HG02885 (cell line): ENCODE measurements at regions not wholly inside any gene's neighbourhood (a gene's known extent, or its start where the extent isn't known, plus 50 kb on each side); places are given as distances from the start of the nearest gene placed in this dataset.

Source experiments
- ATAC-seq: cut with Tn5 transposase; IDR thresholded peaks from one replicate; pipeline ENCODE4 v1.9.1; 2021; ENCODE audit warnings: mild to moderate bottlenecking; ENCODE audit not compliant: unreplicated experiment, poor library complexity

DNA sequence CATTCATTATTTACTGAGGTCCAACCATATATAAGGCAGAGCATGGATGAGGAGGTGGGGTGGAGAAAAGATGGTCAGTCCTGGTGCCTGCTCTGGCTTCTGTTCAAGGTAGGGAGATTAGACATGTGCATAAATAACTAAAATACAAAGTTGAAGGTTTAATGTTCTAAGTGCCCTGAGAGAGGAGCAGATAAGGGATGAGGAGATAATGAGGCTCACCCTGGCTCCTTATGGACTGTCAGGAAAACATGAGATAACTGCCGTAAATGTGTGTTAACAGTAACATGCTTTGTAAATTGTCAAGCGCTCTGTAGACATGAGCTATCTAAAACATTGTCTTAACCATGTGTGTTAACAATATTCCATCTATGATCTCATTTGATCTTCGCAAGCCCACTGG lies 474.6 kb upstream of the USP24 start:
- no peak for ATAC-seq

GRCh38 chr1:55685560-55685959 lies 470.4 kb upstream of the USP24 start:
- ATAC-seq, result no peak

DNA sequence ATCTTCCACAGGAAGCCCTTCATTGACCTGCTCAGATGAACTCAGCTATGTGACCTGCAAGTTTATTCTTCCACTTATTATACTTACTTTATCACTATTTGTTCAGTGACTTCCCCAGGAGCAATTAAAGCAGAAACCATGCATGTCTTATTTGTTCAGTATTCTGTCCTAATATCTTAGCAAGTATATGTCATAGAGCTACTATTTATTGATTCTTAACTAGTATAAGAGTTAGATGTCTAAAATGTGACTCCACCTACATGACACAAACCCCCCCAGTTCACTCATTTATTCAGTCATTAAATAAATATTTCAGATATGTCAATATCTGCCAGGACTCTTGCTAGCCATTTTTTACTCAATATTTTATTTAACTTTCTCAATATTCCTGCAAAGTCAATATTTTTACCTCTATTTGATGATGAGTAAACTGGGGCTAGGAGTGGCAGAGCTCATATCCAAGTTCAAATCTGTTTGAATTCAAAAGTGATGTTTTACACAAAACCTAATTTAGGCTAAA lies 469.0 kb upstream of the USP24 start:
- no peak for ATAC-seq

GRCh38 chr1:55682198-55682597 lies 467.0 kb upstream of the USP24 start:
- no peak for ATAC-seq

DNA sequence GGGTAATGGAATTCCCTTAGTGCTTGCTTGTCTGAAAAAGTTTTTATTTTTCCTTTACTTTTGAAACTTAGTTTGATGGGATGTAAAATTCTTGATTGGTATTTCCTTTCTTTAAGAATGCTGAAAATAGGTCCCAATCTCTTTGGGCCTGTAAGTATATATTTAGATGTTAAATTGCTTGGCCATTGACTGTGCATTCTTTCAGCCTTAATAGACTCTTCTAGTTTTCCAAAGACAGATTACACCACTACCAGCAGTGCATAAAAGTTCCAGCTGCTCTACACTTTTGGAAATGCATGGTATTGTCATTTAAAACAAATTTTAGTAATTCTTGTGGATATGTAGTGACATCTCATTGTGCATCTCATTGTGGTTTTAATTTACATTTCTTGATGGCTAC lies 464.8 kb upstream of the USP24 start:
- ATAC-seq, result no peak

DNA sequence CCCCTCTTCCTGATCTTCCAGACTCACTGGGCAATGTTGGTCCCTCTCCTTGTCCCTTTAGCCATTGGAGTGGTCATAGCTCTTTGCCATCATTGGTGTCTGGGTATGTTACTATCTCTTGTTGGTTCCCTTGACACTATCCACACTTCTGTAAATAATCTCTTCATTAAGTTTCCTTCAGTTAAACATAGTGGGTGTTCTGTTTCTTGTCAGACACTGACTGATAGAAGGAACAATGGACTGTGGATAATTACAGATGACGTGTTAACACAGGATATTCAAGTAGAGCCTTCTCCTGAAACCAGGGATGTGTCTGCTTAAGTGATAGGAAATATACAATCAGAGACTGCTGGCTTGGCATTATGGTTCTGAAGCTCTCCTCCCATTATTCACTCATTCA lies 458.3 kb upstream of the USP24 start:
- ATAC-seq, result no peak

GRCh38 chr1:55670331-55671082 lies 455.3 kb upstream of the USP24 start:
- ATAC-seq, result no peak

DNA sequence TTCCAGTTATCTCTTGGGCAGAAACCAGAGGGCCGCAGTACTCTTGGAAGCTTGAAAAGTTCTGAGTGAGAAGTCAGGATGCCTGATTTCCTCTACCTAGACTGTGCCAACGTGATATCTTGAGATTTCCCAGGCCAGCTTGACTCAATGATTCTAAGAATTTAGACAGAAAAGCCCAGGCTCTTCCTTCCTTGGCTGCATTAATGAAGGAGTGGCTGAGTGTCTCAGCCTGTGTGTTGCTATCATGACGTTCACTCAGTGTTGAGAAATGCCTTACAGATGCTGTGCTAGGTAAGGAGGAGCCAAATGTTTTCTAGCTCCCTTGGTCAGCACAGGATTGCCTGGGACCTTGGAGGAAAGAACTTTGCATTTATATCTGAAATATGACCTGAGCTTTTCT lies 454.1 kb upstream of the USP24 start:
- ATAC-seq, result no peak

DNA sequence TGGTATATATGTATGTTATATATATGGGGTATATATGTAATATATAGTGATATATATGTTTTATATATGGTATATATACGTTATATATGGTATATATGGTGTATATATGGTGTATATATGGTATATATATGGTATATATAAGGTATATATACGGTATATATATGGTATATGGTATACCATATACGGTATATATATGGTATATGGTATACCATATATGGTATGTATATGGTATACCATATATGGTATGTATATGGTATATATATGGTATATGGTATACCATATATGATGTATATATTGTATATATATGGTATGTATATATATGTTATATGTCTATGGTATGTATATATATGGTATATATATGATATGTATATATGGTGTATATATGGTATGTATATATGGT lies 447.7 kb upstream of the USP24 start:
- ATAC-seq, result no peak

DNA sequence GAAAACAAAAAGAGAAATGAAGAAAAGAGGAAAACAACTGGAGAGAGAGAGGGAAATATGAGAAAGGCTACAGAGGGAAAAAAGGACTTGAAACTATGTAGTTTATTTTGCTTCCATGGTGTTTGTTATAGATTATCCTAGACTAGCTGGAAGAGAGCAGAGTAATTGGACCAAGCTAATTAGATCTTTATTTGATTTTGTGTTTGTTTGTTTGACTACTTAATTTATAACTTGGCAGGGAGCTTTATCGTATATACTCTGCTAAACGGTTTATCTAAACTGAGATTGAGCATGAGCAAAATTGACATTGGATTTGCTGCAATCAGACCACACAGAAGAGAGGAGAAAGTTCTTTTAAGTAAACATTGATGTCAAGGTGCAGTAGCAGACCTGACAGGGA lies 443.8 kb upstream of the USP24 start:
- no peak for ATAC-seq

GRCh38 chr1:55654750-55655149 lies 439.6 kb upstream of the USP24 start:
- ATAC-seq, result no peak

GRCh38 chr1:55654171-55654570 lies 439.0 kb upstream of the USP24 start:
- ATAC-seq, result no peak

- no peak for ATAC-seq
Observed at GRCh38 chr1:55650444-55650843, 435.3 kb upstream of the USP24 start.

DNA sequence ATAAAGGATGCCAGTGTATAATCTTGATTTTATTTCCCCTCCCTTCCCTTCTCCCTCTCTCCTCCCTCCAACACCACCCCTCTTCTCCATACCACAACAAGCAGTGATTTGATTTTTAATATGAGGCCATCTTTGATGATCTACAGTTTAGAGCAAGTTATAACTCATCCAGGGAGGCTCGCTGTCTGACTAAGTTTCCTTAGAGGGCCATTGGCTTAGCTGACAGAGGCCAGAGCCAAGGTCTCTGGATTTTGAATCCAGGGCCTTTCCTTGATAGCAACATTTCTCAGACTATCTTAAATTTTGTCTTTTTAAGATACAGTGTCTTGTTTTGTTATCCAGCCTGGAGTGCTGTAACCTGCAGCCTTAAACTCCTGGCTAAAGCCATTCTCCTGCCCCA lies 431.0 kb upstream of the USP24 start:
- no peak for ATAC-seq

GRCh38 chr1:55645270-55645669 lies 430.1 kb upstream of the USP24 start:
- no peak for ATAC-seq

- ATAC-seq, result no peak
Observed at GRCh38 chr1:55641947-55642346, 426.8 kb upstream of the USP24 start.

GRCh38 chr1:55640708-55641473 lies 425.7 kb upstream of the USP24 start:
- no peak for ATAC-seq

GRCh38 chr1:55639526-55639925 lies 424.4 kb upstream of the USP24 start:
- ATAC-seq, result no peak

DNA sequence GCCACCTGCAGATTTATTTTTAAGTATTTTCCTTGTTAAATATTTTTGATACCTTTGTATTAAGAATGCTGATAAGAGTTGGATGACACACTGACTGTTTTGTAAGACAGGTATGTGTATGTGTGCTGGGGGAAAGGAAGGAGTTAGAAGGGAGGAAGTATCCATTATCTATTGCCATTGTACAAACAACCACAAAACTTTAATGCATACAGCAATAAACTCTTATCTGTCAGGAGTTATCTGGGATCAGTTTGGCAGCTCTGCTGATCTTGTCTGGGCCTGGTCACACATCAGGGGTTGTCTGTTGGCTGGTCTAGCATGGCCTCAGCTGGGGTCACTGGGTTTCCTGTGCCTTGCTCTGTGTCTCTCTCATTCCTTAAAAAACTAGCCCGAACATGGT lies 423.9 kb upstream of the USP24 start:
- no peak for ATAC-seq

DNA sequence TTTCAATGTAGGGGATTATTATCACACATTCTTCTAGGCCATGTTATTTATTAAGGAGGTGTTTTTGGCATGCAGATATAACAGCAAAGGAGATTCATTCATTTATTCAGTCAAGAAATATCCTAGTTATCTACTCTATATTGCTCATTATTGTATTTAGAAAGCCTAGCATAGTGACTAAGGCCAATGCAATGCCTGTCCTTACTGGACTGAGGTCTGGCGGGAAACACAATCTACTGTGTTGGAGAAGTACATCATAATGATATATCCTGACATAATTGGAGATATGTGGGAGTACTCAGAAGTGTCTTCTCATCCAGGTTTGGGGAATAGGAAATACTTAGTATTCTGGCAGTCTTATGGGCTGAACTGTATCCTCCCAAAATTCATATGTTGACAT lies 421.5 kb upstream of the USP24 start:
- ATAC-seq, result no peak

GRCh38 chr1:55635856-55636255 lies 420.7 kb upstream of the USP24 start:
- ATAC-seq, result no peak

GRCh38 chr1:55634516-55634915 lies 419.4 kb upstream of the USP24 start:
- no peak for ATAC-seq
